HG03280 (cell line): ENCODE measurements at regions not wholly inside any gene's neighbourhood (a gene's known extent, or its start where the extent isn't known, plus 50 kb on each side); places are given as distances from the start of the nearest gene placed in this dataset.
"Not testable (repeated sequence)": the region's sequence is repeated elsewhere in the genome, so short reads cannot be mapped to it uniquely, and the experiment has no call there.

Source experiments
- ATAC-seq: cut with Tn5 transposase; IDR thresholded peaks from one replicate; pipeline ENCODE4 v1.9.1; 2021; ENCODE audit warnings: mild to moderate bottlenecking, moderate library complexity; ENCODE audit not compliant: unreplicated experiment

DNA sequence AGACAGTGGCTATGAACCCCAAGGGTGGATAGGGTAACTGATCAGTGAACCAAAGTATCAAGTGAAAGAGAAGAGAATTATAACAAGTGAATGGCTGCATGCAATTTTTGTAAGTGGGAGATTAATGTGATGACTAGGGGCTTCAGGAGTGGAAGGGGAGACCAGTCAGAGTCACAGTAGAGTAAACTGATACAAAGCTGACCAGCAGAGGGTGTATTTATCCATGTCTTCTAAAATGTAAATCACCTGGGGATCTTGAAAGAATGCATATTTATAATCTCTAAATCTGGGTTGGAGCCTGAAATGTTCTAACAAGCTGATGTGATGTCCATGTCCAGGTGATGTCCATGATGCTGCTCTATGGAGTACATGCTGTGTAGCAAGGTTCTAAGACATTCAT, 1351.3 kb upstream of the CHAC2 start:
- ATAC-seq = no peak

DNA sequence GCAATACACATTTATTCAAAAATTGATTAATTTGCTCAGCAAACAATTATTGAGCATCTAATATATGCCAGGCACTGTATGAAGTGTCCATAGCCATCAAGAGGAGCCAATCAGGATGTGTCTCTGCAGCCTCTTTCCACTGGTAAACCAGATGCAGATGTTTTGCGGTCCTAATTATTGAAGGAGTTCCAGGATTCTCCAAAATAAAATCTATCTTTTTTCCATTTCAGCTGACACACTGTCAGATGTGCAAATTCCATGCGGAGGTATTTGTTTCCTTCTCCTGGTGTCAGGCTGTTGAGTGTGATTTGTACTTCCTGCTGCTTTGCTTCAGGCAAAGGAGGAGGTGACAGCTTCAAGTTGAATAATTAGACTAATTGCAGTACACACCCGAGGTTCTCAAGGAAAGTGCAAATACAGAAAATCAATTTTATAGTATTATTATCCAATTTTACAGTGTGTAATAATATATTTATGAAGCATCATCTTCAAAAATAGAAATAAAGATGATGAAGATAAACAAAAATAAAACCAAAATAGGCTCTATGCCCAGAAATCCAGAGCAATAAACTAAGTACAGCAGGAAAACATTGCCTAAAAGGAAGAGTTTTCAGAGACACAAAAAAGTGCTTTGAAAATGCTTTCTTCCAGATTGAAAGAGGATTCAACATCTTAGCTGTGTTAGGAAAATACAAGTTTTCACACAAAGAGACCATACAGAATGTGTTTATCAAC, 1352.9 kb upstream of the CHAC2 start:
- no peak for ATAC-seq

DNA sequence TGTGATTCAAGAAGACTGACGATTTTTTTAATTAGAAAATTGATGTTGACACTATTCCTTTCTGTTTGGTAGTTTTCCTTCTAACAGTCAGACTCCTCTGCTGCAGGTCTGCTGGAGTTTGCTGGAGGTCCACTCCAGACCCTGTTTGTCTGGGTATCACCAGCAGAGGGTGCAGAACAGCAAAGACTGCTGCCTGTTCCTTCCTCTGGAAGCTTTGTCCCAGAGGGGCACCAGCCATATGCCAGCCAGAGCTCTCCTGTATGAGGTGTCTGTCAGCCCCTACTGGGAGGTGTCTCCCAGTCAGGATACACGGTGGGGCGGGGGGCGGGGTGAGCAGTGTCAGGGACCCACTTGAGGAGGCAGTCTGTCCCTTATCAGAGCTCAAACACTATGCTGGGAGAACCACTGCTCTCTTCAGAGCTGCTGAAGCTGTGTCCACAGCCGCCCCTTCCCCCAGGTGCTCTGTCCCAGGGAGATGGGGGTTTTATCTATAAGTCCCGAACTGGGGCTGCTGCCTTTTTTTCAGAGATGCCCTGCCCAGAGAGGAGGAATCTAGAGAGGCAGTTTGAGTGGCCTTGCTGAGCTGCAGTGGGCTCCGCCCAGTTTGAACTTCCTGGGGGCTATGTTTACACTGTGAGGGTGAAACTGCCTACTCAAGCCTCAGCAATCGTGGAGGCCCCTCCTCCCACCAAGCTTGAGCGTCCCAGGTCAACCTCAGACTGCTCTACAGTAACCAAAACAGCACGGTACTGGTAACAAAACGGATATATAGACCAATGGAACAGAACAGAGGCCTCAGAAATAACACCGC, 1358.1 kb upstream of the CHAC2 start:
- ATAC-seq = not testable (repeated sequence)

DNA sequence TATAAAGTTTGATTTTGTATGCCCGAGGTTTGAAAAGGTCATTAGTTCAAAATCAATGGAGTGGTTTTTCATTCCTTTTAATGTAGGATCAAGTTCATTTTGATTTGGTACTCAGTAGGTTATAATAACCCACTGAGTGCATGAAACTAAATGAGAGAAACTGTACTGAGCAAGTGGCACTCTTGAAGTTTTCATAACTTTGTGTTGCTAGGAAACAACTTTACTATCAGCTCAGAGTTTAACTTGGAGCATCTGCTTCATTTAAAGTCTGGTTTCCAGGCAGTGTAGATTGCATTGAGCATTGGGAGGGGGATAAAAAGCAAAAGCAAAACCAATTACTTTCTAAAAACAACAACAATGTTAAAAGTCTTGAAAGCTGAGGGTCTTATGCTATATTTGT, 1361.6 kb upstream of the CHAC2 start:
- no peak for ATAC-seq

DNA sequence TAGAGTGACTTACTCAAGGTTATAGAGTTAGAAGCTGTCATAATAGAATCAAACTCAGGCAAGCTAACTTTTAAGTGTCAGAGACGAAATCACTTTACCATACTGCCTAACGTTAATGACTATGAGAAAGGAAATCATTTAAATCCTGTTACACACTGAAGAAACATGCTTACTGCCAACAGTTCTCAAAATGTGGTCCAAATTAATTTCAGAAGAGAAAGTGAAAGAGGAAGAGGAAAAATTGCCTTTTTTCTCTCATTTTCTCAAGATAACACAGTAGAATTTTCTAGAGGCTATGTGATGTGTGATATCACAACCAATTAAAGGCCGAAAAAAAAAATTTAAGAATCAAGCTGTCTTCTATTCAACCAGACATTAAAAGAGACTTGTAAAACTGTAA, 1362.7 kb upstream of the CHAC2 start:
- no peak for ATAC-seq

DNA sequence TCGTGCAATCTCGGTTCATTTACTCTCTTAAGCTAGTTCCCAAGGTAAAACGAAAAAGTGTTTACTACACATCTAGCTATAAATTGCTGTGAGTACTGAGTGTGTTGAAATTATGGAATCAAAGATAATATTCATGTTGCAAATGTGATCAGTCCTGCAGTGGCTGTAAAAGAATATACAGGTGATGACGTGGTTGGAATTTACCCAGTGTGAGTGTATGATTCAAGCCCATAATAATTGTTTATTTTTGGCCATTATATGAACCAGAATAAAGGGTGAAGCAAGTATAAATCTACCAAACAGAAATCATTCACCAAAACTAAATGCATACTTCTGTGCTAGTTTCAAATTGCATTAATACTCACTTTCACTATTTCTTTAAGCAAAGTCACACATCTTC, 1363.6 kb upstream of the CHAC2 start:
- ATAC-seq = no peak

DNA sequence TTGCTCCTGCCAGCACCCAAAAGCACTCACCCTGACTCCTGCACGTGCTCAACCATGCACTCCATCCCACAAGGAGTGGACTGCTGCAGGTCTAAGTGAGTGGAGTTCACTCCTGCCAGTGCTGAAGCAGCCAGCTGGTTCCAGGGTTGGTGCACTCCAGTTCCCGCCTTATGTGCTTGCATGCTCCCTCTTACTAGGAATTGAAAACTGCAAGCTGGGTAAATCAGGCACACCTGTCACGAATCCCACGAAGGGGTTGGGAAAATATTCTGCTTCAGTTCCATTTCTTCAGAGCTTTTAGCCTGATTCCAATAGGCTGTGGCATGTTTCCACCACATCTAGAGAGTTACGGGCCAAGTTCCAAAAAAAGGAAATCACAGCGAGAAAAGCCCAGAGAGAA, 1365.5 kb upstream of the CHAC2 start:
- ATAC-seq = no peak

DNA sequence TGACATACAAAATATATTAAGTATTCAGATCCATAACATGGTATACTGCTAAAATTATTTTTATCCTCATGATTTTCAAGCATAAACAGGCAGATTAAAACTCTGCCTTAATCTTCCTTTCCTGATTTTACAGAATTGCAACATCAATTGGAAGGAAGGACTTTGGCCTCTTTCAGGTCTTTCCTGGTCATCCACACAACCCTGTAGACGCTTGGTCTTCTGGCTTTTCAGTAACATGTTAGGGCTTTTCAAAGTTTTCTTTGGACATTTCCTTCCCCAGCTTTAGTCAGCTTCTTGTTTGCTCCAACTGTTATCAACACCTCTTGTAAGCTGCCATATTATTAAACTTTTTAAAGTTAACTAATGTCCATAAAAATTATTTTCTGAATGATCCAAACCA, 1364.9 kb upstream of the NRXN1 start:
- ATAC-seq = no peak

DNA sequence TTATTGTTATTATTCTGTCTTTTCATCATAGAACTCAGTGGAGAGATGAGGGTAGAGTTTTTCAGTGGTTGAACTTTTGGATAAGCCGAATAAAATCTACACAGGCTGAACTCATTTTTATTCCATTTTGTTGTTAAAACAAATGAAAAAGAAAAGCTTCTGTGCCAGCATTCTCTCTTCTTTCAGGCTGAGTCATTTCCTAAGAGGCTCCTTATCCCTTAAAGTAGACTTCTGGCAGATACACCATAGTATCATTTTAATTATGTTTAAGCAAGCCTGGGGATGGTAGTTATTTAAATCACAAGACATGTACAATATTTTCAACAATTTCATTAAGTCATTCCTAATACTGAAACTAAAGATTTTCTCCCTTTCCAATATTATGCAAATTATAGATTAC, 1364.0 kb upstream of the NRXN1 start:
- no peak for ATAC-seq

DNA sequence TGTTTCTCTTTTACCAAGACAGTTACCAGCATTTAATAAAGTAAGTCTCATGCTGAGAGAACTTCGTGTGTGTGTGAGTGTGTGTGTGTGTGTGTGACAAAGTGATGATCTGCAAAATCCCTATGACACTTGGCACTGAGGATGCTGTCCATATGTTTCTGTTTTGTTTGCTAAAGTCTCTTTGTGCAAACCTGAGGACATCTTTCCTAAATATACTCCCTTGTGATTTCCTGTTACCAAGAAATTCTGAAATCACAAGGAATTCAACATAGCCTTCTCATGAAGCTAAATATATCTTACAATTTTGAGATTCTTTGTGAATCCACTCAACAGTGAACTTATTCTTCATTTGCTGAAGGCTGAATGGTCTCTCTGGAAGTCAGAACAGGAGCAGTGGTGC, 1359.7 kb upstream of the NRXN1 start:
- ATAC-seq = no peak

DNA sequence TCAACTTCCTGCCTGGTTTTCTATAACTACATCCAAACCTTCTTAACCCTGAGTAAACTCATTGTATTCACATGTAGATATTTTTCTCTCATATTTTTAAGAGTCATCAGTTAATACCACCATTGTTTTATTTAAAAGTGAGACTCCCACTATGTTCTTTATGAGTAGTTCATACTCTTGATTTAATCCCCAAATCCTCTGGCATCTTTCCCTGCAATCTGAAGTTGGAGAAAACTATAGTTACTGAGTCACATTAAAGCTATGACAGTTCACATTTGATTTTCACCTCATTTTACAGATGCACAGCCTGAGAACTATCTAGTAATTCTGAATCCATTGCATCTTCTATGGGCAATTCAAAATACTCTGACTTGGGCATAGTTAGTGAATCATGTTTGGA, 1358.7 kb upstream of the NRXN1 start:
- ATAC-seq = no peak

DNA sequence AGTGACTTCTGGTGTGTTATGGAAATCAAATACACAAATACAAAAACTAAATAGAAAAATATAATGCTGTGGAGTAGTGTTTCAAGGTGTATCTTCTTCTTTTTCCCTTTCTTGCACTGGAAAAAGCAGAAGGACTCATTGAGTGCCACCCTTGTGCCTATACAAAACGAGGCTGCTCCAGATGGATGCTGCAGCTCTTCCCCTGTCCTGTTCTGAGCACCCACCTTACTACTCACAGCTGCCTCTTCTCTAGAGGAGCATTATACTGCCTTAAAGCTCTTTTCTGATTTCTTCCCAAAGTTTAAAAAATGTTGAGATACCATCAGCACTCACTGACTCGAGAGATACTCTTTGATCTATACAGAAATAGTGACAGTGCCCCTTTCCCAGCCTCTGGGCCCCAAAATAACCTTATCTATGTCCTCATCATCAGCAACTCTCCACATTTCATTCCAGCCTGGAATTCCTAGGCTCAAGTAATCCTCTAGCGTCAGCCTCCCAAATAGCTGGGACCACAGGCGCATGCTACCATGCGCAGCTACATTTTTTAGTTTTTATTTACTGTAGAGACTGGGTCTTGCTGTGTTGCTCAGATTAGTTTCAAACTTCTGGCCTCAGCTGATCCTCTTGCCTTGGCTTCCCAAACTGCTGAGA, 1356.1 kb upstream of the NRXN1 start:
- no peak for ATAC-seq

DNA sequence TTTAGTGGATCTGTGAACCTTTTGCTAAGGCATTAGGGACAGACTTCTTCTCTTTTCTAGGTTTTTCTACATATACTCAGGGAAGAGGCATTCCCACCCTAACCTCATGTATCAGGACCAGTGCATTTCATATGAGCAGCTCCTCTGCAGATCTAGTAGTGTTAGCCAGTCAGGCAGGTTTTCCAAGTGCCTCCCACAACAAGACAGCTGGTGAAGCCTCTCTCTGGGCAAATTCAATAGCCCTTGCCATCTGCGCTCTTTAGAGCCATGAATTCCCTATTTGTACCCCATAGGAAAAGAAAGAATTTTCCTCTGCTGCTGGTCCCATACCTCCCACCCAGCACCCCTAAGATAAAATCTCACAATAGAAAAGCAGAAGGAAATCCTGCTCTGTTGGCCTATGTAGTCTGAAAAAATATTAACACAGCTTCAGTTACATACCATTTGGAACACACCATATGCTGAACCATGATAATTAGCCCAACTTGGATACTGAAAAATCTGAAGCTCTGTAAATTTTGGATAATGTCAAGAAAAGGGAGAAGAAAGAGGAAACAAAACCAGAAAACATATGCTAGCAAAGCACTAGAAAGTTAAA, 1354.6 kb upstream of the NRXN1 start:
- no peak for ATAC-seq

DNA sequence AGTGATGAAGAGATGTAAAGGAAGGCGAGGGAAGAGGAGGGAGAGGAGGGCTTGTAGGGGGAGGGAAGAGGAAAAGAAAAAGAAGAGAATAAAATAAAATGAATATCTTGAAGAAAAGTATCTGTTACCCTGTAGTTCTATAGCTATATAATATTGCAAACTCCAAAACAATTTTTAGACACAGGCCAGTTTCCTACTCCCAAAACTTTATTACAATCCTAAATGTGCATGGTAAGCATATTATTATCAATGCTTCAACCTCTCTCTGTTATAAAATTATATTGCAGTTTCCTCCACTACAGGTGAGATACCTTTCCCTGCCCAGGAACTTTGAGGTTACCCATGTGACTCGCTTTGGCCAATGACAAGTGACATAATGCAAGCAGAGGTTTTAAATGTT, 1351.6 kb upstream of the NRXN1 start:
- ATAC-seq = no peak

DNA sequence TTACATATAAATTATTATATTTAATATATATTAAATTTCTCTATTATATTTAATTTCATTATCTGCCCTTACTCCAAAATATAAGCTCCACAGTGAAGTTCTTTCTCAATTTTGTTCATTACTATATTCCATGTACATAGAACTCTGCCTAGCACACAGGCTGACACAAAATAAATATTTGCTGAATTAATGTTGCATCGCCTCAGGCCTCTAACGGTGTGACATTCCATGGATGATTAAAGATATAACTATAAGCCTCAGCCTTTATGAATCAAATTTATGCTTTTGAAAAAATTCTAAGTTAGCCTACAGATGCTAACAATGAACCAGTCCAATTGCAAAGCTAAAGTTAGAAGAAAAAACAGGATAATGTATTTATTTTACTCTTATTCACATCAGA, 1337.2 kb upstream of the NRXN1 start:
- ATAC-seq = no peak

DNA sequence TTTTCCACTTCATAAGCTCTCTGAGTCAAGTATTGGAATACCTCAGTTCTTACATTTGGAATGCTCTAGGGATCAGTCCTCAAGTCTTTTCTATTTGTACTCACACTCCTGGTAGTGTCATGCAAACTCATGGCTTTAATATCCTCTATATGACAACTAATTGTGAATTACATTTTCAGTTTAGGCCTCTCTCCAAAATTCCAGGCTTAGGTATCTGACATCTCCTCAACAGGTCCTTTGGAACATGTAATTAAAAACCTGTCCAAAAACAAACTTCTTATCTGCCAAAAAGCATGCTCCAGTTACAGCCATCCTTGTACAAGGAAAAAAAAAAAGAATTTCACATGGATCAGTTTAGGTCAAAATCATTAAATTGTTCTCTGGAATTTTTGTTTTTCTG, 1336.2 kb upstream of the NRXN1 start:
- ATAC-seq = no peak

DNA sequence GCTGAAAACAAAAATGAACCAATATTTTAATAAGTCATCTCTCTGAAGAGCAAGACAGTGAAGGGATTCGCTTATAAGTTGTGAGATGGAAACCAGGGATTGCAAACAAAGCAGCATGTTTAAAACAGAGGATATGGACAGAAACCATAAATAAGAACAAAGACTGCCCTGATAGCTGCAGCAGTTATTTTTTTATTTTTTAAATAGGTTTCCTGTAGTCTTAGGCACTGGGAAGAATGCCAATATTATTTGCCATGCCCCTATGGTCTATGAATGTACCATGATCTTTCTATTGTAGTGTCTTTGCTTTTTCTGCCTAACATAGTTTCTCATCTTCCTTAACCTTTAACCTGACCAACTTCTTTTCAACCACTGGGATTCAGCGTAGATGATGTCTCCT, 1334.0 kb upstream of the NRXN1 start:
- ATAC-seq = no peak

DNA sequence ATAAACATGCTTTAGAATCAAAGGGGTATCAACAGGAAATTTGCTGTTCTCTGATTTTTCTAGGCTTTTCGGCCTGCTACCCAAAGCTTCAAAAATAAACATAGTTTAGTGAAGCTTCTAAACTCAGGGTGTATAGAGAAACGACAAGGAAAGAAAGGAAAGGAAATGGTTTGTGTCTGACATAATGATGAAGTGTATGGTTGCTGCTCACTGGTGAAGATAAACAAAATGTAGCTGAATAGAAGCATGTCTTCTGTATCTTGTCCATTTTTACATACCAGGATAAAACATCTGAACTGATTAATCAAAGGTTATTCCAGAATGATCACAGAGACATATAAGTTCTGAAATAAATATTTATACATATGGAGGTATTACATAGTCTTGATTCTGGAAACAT, 1324.6 kb upstream of the NRXN1 start:
- no peak for ATAC-seq

DNA sequence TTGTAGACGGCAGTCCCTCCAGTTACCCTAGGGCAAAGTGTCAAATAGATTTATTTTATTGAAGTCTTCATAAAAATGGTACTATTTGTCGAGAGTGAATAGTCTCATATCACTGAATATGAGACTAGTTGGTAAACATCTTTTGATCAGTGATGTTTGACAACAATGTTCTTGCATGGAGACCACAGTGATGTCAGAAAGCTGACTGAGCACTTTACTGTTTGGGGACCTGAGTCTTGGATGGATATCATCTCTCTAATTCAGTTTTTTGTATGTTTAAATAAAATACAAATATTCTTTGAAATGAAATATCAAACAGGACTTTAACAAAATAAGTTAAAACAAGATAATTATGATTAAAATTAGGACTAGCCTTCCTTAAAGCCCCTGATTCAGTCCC, 1315.4 kb upstream of the NRXN1 start:
- ATAC-seq = no peak

DNA sequence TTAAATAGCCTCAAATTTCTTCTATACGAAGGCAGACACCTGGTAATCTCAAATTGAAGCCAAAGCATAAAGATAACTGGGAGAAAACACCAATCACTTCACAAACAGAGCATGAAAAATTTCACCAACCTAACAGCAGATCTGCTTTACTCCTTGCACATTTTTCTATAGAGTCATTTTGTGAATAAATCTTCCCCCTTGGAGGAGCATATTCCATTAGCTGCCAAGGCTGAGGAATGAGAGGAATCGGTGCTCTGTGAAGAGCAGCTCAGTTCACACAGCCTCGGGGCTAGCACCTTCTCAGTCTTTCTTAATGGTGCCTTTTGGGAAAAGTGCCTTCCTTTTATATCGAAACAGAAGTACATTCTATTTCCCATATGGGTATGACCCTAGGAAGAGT, 1313.7 kb upstream of the NRXN1 start:
- no peak for ATAC-seq

DNA sequence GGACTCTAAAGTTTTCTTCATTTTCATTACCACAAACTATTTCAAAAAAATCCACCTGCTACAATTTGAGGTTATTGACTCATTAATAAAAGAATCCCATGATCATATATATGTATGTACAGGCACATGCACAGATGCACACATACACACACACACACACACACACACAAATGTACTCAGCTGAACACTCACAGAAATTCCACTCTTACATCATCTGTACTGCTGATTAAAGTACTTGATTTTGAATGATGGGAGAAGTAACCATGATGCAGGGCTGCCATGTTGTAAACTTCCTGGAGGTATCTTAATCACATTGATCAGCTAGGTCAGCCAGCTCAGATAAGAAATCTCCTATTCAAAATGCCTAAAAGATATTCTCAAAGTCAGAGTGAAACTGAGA, 1313.2 kb upstream of the NRXN1 start:
- ATAC-seq = no peak
